GM21528 (cell line): ENCODE measurements at regions not wholly inside any gene's neighbourhood (a gene's known extent, or its start where the extent isn't known, plus 50 kb on each side); places are given as distances from the start of the nearest gene placed in this dataset.

Experiments
- ATAC-seq: cut with Tn5 transposase; IDR thresholded peaks from one replicate; pipeline ENCODE4 v1.9.1; 2021; ENCODE audit warnings: mild to moderate bottlenecking, moderate library complexity; ENCODE audit not compliant: unreplicated experiment, low FRiP score

DNA sequence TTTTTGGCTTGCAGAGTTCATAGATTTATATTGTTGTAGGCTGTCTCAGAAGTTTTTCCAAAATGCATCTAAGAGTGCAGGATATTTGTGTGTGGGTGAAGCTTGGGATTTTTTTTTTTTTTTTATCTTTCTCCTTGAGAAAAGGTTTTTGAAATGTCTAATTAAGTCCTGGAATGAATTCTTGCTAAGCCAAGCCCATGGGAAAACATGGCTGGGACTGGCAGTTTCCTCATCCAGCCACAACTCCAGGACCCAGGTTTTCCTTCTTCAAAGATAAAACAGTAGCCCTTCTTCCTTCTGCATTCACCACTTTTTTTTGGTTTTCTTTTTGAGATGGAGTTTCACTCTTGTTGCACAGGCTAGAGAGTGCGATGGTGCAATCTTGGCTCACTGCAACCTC lies 242.5 kb upstream of the JAG1 start:
- ATAC-seq = no peak

DNA sequence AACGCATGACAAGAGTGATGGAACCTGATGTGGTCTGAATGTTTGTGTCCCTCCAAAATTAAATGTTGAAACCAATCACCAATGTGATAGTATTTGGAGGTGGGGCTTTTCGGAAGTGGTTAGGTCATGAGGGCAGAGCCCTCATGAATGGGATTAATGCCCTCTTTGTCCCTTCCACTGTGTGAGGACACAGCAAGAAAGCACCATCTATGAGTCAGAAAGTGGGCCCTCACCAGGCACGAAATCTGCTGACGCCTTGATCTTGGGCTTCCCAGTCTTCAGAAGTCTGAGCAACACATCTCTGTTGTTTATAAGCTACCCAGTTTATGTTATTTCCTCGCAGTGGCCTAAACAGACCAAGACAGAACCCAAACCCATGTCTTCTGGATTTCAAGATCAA lies 244.0 kb upstream of the JAG1 start:
- no peak for ATAC-seq

DNA sequence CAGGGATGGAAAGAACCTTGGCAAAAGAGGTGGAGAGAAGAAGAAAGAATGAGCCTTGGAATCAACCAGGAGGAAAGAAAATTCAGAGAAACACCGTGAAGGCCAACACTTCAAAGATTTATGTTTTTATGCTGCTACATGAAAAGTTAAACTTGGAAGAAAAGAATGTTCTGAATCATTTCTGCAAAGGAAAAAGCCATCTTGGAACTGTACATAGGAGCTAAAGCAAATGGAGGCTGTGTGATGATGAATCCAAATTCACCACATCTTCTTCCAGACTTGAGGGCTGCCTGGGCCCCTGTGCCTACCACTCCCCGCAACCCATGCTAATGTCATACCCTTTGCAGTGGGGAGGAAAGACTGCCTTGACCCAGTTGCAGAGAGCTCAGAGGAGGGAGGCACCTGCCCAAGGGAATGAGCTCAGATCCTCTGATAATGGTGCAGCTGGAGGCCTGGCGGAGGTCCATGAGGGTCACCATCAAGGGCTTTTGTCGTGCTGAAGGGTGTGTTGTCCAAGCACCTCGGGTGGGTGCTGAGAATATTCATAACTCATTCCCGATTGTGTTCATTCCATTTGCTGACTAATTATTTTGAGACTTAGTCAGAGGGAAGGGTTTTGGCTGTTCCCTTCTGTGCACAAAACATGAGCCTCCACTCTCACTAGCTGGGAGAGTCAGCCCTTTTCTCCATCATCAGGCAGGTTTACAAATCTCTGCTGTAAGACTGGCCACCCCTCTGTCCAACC lies 245.8 kb upstream of the JAG1 start:
- ATAC-seq = no peak

DNA sequence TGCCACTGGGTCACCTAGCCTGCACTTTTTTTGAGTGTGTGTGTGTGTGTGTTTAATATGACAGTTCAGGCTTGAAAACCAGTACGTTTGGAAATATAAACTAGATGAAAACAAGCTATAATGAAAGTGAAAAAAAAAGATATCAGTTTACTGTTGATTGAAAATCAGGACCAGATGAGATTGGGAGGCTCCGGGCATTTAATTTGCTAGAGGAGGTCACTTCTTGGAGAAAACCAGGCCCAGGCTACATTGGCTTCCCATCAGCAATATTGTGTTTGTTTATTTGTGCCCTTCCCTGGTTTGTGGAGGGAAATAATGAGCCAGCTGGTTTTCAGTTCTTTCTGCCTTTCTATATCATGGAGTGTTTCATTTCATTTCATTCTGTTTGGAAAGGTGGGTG lies 246.6 kb upstream of the JAG1 start:
- ATAC-seq = no peak

DNA sequence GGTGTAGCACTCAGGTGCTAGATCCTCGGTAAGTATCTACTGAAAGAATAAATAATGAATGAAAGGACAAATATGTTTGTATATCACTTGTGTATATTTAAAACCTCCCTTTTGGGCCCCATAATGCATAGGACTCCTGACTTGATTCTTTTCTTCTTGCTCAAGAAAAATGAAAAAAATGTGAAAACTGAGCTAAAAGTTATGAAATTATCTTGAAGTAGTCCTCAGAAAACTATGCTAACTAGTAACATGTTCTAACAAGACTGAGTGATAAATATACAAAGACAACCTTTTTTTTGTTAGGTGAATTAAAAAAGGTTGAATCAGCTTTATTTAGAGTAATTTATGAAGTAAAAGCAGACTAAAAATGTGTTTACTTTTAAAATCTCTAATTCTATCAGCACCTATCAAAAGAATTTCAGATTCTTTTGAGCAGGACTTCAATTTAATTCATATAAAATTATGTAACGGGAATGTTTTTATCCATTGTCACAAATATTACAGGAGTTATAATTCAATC lies 247.8 kb upstream of the JAG1 start:
- ATAC-seq = no peak

DNA sequence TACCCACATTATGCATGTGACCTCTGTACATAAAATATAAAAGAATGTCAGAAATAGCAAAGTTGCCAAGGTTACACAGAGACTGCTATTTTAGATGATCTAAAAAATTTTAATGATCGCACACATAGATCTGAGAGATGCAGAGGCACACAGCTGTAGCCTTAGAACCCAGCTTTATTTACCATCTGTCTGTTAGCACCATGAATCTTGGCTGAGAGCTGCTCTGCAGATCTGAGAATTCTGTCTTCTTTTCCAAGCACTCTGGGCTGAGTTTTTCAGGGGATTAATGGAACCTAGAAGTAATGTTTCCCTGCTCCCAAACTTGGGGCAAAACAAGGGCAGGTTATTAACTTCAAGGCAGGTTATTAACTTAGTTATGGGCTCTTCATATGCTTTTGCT lies 248.7 kb upstream of the JAG1 start:
- no peak for ATAC-seq

DNA sequence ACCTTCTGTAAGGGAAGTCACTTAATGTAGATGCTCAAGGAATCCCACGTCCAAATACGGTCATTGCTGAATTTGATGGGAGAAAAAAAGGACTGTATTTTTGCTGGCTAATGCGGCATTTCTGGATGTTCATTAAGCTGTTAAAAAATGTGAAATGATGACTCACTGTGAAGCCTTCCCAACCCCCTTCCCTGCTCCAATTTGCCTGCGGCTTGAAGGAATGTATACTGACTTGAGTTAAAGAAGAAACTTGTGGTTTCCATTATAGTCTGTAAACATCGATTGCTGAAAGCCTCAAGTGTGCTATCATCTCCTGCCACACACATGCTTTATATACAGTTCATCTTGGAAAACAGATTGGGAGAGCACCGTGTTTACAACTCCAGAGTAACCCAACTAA lies 249.1 kb upstream of the JAG1 start:
- no peak for ATAC-seq

DNA sequence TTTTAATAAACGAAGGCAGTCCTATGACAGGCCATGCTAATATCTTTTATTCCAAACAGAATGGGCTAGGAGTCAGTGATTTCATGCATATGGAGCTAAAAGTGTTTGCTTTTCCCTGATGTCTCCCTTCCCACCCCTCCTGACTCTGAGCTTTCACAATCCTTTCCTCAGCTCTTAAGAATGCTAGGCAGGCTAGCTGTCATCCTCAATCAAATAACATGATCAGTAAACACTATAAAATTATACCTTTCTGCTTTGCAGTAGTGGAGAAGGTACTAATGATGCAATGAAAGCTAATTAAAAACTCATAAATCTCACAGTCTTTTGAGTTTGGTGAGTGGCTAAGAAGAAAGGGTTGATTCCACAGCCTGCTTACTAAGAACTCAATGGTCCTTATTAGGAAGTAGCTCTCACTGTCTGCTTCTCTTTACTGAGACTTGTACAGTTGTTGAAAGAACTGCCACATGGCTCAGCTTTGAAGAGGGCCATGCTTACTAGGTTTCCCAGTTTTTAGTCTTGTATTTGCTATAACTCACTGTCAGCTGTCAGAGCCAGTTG lies 250.9 kb upstream of the JAG1 start:
- ATAC-seq = no peak

DNA sequence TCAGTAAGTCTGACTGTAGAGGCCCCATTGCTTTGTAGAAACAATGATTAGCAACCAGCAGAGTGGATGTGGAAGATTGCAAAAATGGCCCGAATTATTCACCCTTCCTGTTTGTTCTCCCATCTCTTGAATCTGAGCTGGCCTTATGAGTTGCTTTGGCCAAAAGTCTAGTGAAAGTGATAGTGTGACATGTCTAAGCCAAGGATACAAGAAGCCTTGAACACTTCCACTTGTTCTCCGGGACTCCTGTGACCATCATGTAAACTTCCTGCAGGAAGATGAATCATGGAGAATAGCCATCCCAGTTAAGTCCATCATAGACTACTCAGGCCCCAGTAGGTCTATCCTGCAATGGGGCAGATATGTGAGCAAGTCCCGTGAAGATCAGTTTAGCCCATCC lies 252.0 kb upstream of the JAG1 start:
- ATAC-seq = no peak

DNA sequence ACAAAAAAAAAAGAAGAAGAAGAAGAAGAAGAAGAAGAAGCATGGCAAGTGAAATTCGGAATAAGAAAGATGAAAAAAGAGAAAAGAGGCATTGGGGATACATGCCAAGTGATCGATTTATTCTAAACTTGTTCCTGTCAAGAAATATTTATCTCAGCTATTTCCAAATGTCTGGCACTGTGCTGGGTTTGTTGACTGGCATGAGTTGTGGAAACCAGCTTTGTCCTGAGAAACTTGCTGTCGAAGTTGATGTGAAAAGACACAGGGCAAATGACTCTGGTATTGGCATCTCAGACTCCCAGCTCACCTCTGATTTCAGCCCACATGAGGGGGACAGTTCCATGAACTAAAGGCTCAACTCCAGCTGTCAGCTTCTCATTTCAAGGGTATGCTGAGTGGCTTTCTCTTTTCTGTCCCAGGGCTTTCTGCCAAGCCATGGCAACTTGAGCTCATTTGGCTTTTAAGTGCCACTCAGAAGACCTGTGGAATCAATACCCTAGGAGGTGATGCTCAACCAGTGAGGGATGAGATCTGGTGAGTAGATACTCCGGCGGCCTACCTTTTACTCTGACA lies 253.3 kb upstream of the JAG1 start:
- no peak for ATAC-seq

DNA sequence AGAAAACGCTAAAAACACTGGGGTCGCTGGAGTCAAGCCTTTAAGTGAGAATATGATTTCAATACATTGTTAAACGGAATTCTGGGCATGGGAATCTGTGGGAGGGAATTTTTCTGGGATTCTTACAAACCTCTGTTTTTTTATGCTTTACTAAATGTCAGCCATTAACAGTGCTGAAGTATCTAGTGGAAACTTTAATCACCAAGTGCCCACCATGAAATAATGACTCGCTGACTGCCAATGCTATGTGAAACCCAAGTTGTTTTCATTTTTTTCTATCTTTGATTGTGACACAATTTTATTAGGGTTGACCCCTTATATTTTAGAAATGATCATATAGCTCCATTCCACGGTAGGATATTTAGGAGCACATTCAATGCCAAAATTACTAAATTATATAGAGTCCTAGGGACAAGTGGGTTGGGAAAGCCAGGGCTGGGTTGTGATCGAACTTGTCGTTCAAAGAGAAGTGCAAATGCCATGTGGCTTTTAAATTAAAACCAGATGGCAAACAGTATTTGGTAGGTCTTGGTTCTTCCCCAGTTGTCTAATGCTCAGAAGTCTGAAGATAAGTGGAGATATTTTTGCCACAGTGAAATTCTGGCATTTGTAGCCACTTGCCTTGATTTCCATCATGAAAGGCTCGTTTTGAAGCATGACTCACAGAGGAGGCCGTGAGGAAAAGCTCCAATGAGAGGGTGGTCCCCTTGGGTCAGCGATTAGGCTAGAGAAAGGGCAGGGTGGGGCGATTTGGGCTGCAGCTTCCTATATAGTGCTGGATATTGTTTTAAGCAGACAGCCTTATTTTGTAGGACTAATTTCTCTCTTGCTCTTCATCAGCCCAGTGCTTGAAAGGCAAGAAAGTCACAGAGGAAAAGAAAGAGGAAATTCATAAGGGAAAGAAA lies 254.4 kb upstream of the JAG1 start:
- no peak for ATAC-seq

DNA sequence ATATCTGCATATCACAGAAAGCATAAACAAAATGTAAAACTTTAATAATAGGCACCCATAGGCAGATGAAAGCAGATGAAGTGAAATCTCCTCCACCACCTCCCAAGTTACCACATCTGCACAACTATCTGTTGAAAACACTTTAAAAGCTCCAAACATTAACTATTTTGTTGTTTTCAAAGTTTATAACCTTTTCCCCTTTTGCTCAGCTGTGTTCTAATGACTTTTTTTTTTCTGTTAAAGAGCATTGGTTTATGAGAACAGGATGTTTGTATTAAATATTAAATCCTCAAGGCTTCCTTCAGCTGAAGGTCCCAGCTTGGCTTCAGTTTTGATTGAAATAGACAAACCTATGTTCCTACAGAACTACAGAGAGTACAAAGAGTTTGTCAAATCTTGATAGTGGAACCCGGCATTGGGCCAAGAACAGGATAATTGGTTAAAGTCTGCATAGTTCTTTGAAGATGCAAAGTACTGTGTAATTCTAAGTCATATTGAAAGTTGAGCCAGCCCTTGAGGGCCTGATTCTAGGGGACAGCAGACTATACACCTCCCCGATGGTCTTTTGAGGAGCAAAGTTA lies 255.1 kb upstream of the JAG1 start:
- ATAC-seq = no peak

DNA sequence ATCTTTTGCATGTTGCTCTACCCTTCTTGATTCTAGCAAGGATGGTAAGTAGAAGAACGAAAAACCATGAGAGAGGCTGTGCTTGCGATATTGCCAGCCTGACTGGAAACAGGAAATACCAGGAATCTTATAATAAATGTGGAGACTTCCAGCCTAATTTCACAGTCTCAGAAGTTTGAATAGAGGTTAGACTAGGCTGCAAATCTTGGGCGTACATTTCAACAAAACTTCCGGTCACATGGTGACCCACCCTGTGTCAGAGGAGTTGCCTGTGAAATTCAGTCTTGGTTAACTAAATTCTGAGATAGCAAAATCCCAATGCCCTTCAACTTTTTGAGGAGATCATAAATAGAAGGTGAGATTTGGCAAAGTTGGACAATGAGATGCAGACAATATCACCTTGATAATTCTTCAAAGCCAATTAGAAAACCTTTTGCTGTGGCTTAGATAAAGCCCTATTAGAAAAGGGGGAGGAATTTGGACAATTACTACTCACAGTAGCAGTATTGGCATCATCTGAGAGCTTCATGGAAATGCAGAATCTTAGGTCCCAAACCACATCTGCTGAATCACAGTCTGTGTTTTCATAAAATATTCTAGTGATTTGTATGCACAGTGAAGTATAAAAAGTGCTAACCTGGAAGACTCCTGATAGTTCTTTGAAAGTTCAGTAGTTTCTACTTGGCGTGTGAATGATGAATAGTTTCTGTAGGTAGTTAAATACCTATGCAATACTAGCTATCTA lies 262.0 kb upstream of the JAG1 start:
- no peak for ATAC-seq

DNA sequence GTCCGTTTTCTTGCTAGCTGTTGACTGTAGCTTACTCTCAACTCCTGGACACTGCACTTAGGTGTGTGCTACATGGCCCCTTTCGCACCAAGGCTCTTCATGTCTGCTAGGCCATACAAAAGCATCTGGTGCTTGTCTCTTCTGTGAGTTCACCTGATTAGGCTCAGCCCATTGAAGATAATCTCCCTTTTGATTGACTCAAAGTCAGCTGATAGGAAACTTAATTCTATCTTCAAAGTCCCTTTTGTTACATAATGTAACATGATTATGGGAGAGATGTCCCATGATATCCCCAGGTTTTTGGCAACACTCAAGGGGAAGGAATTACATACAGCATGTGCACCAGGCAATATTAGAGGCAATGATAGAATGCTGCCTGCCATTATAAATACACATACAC lies 263.0 kb upstream of the JAG1 start:
- ATAC-seq = no peak

DNA sequence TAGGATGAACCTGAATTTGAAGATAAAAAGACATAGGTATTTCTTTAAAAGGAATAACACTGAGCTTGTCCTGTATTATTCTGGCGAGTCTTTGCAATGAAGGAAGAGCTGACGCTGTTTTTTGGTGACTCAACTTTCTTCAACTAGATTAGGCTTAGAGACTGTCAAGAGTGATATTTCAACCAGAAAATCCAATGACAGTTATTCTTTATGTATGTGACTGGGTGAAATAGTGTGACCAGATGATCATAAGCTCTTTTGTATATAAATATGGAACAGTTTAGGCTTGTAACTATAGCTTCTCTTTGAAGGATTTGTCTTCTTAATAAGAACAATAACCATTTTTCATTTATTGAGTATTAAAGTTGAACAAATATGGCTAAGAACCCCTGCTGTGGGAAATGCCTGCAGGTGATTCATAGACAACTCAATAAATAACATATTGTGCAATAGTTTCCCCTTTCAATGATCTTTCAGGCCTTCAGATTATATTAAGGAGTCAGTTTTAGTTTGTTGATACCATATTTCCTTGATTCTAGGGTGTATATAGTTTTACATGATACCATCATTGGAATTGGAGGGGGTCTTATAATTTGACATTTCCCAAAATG lies 265.6 kb upstream of the JAG1 start:
- ATAC-seq = no peak

DNA sequence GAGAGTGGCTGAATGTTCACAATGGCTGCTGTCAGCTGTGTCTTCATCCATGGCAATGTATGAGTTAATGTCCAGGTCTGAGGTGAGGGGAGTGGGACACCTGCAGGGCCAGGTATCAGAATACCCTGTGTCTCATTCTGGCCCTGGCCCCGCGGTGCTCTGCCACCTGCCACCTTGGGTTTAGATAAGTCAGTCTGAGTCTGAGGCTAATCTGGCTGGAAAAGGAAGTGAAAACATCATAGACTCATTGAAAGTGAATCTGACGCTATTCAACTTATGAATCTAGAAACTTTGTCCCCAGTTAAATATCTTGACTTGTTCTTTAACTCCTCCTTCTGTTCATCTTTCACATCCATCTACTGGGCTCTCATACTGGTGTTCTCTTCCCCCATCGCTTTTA lies 267.1 kb upstream of the JAG1 start:
- peak; percentile 95 for ATAC-seq

DNA sequence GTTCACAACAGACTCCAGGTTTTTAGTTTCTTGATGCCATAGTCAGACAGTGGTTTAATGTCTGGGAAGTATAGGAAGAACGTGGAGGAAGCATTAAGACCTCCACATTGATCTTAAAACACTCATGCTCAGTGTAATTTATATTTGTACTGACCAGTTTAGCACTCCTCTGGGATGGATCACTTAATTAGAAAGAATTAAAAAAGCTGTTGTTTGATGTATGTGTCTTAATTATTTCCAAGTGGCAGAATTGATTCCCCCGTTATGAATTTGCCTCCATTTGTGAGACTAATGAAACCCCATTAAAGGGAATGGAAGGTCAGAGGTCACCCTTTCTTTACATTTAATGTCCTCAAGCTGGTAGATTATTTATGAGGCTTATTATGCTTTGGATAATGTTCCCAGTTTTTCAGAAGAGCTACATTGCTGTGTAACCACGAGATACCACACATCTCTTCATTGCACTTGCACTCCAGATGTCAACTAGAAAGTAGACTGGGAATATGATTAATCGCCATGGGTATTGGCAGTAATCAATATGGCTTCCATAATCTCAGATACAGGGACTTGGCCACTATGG lies 270.0 kb upstream of the JAG1 start:
- no peak for ATAC-seq

DNA sequence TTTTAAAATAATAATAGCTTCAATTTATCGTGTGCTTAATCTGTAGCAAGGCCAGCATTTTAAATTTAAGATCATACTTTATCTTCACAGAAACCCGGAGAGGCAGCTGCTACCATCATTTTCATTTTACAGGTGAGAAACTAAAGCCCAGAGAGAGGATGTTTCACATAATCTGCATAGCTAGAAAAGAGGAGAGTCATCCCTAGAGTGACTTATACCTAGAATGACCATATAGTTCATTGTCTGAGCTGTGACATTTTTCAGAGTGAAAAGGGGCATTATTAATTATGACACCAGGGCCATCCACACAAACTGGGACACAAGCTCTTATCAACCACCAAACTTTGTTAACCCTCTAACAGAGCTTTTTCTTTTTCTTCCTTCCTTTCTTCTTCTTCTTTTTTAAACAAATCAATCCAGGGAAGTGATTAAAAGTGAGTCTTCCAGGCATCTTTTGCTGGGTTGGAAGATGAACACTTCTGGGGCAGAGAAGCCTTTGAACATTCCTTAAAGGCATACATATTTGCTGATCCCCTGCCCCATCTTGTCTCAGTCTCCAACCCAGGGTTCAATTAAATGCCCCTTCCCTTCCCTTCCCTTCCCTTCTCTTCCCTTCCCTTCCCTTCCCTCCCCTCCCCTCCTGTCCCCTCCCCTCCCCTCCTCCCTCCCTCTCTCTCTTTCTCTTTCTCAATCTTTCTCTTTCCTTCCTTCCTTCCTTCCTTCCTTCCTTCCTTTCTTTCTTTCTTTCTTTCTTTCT lies 272.5 kb upstream of the JAG1 start:
- no peak for ATAC-seq

DNA sequence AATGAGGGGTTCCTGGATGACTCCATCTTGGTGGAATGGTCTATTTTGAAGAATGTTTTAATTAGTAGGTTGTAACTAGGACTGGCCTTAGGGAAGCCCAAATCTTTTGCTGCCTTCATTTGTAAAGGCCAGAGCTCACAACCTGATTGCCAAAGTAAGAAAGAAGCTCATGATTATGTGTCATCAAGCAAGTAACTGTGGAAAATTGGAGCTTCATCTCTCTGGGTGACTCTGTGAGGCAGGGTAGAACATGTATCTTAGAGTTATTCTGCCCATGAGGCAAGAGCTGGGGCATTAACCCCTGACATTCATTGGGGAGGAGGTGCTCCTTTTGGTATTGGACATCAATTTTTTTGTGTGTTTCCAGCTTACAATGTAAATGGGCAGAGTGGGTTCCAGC lies 273.9 kb upstream of the JAG1 start:
- ATAC-seq = no peak
